Osteoblast (primary cell): ENCODE measurements at regions not wholly inside any gene's neighbourhood (a gene's known extent, or its start where the extent isn't known, plus 50 kb on each side); places are given as distances from the start of the nearest gene placed in this dataset.

Experiments
- DNase-seq: peaks from one replicate; pipeline ENCODE4 v3.0.0; 2011; ENCODE audit warnings: low spot score, mixed read lengths; ENCODE audit not compliant: insufficient read length; ENCODE audit errors: missing footprints
- H2AFZ ChIP-seq: 2 replicates; pipeline ENCODE4 v1.6.0; 2011; ENCODE audit warnings: mild to moderate bottlenecking, low read length
- H3K27ac ChIP-seq: 2 replicates; pipeline ENCODE4 v1.5.1; 2011; ENCODE audit warnings: mild to moderate bottlenecking, low read depth, low read length, moderate library complexity
- H3K27me3 ChIP-seq: 2 replicates; pipeline ENCODE4 v1.6.0; 2012; ENCODE audit warnings: mild to moderate bottlenecking, control low read depth, inconsistent platforms, low read length, moderate library complexity; ENCODE audit not compliant: insufficient read depth
- H3K36me3 ChIP-seq: 2 replicates; pipeline ENCODE4 v1.5.1; 2011; ENCODE audit warnings: mild to moderate bottlenecking, low read length, control low read depth, moderate library complexity; ENCODE audit not compliant: insufficient read depth
- H3K4me1 ChIP-seq: 2 replicates; pipeline ENCODE4 v1.5.1; 2011; ENCODE audit warnings: mild to moderate bottlenecking, low read length, control low read depth, moderate library complexity; ENCODE audit not compliant: insufficient read depth
- H3K4me2 ChIP-seq: 2 replicates; pipeline ENCODE4 v1.6.0; 2011; ENCODE audit warnings: mild to moderate bottlenecking, low read length; ENCODE audit not compliant: insufficient read depth
- H3K4me3 ChIP-seq: fragments of 200-600 bp; sonication (generic); 3 replicates; pipeline ENCODE4 v1.5.1; 2012; ENCODE audit warnings: mild to moderate bottlenecking, low read length, inconsistent platforms; ENCODE audit not compliant: insufficient read depth
- H3K79me2 ChIP-seq: 2 replicates; pipeline ENCODE4 v1.6.0; 2012; ENCODE audit warnings: mild to moderate bottlenecking, low read length, control low read depth, inconsistent platforms; ENCODE audit not compliant: insufficient read depth
- H3K9me3 ChIP-seq: 2 replicates; pipeline ENCODE4 v1.5.1; 2011; ENCODE audit warnings: low read depth, low read length, control low read depth
- H4K20me1 ChIP-seq: 2 replicates; pipeline ENCODE4 v1.6.0; 2012; ENCODE audit warnings: mild to moderate bottlenecking, low read length, control low read depth; ENCODE audit not compliant: insufficient read depth
- CTCF ChIP-seq: IDR thresholded peaks from 2 replicates; pipeline ENCODE4 v1.5.1; 2011; ENCODE audit warnings: mild to moderate bottlenecking, low read depth, low read length, moderate library complexity; ENCODE audit errors: extremely low read depth

- H3K79me2 ChIP-seq: no peaks in the 10 kb centered on the region
- H2AFZ ChIP-seq: no peak overlapping the region
- no peak overlapping the region for H3K4me3 ChIP-seq
- no peak for TF ChIP-seq CTCF
- H3K27ac ChIP-seq: no peak overlapping the region
- H3K9me3 ChIP-seq: no peaks in the 10 kb centered on the region
- no peaks in the 10 kb centered on the region for H3K27me3 ChIP-seq
- H3K4me2 ChIP-seq: no peak overlapping the region
- H3K4me1 ChIP-seq: no peaks in the 10 kb centered on the region
- DNase-seq: no peak
- no peaks in the 10 kb centered on the region for H3K36me3 ChIP-seq
- no peaks in the 10 kb centered on the region for H4K20me1 ChIP-seq
Observed at GRCh38 chr9:81227507-81228245, 461.7 kb downstream of the TLE1 start.

GRCh38 chr9:81225596-81225995 lies 463.8 kb downstream of the TLE1 start:
- H2AFZ ChIP-seq: no peak overlapping the region
- TF ChIP-seq CTCF: no peak
- H3K4me1 ChIP-seq: no peaks in the 10 kb centered on the region
- H3K36me3 ChIP-seq: no peaks in the 10 kb centered on the region
- H3K4me2 ChIP-seq: no peak overlapping the region
- no peaks in the 10 kb centered on the region for H3K27me3 ChIP-seq
- no peaks in the 10 kb centered on the region for H3K79me2 ChIP-seq
- H4K20me1 ChIP-seq: no peaks in the 10 kb centered on the region
- H3K4me3 ChIP-seq: no peak overlapping the region
- no peak for DNase-seq
- H3K9me3 ChIP-seq: no peaks in the 10 kb centered on the region
- no peak overlapping the region for H3K27ac ChIP-seq

- H3K79me2 ChIP-seq: no peaks in the 10 kb centered on the region
- no peak overlapping the region for H3K4me3 ChIP-seq
- no peak overlapping the region for H3K27ac ChIP-seq
- no peaks in the 10 kb centered on the region for H3K4me1 ChIP-seq
- no peaks in the 10 kb centered on the region for H4K20me1 ChIP-seq
- no peak for TF ChIP-seq CTCF
- no peaks in the 10 kb centered on the region for H3K9me3 ChIP-seq
- no peak overlapping the region for H2AFZ ChIP-seq
- no peaks in the 10 kb centered on the region for H3K27me3 ChIP-seq
- DNase-seq: no peak
- no peaks in the 10 kb centered on the region for H3K36me3 ChIP-seq
- H3K4me2 ChIP-seq: no peak overlapping the region
Observed at GRCh38 chr9:81224166-81225081, 464.9 kb downstream of the TLE1 start.

GRCh38 chr9:81214975-81215374 lies 474.4 kb downstream of the TLE1 start:
- Histone ChIP-seq H3K9me3 (no peaks in the 10 kb centered on the region), H3K79me2 (no peaks in the 10 kb centered on the region), H3K4me1 (no peaks in the 10 kb centered on the region), H2AFZ (no peak overlapping the region), H3K27ac (no peak overlapping the region), H4K20me1 (no peaks in the 10 kb centered on the region), H3K4me3 (no peak overlapping the region), H3K4me2 (no peak overlapping the region), H3K27me3 (no peaks in the 10 kb centered on the region), H3K36me3 (no peaks in the 10 kb centered on the region)
- TF ChIP-seq CTCF: no peak
- DNase-seq: no peak
